ENCODE measurements at regions not wholly inside any gene's neighbourhood (a gene's known extent, or its start where the extent isn't known, plus 50 kb on each side); places are given as distances from the start of the nearest gene placed in this dataset.
"Not testable (repeated sequence)": the region's sequence is repeated elsewhere in the genome, so short reads cannot be mapped to it uniquely, and the experiment has no call there.

- no peak for DNase-seq
Observed at GRCh38 chr9:81814794-81815464, 113.3 kb upstream of the SPATA31D4 start.

DNA sequence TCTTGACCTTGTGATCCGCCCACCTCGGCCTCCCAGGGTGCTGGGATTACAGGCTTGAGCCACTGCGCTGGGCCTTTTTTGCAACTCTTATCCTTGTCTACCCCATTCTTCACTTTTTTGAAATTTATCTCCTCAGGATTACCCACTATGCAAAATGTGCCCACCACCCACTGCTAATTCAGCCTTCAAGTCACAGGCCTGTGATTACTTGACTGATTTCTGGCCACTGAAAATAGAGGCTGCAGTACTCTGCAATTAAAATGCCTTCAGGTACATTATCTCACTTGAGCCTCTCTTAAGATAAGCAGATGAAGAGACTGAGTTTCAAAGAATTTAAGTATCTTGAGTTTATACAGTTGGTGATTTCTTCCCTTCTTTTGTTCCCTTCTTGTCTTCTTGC is 112.4 kb upstream of the SPATA31D4 start:
- DNase-seq, result no peak

DNA sequence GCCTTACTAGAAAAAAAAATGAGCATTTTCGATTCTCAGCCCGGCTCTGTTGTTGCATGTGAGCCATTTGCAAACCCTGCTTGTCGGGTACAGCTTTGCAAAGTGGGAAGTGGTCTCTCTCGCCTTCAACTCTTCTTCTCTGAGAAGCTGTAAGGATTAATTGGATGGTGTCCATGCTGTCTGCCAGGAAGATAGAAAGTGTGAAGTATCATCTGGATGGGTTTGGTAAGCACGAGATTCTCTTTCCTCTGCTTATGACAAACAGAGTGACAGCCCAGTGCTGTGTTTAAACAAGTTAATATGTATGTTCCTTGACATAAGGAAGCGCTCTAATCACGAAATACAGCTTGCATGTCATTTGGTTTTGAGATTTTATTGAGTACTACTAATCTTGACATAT is 109.1 kb upstream of the SPATA31D4 start:
- no peak for DNase-seq

- DNase-seq, result no peak
Observed at GRCh38 chr9:81819859-81820546, 108.2 kb upstream of the SPATA31D4 start.

GRCh38 chr9:81822301-81822865 is 105.8 kb upstream of the SPATA31D4 start:
- no peak for DNase-seq

GRCh38 chr9:81822967-81823366 is 105.3 kb upstream of the SPATA31D4 start:
- no peak for DNase-seq

- peak; percentile 6 for DNase-seq
Observed at GRCh38 chr9:81823672-81824554, 104.3 kb upstream of the SPATA31D4 start.

- DNase-seq, result no peak
Observed at GRCh38 chr9:81824802-81825730, 103.2 kb upstream of the SPATA31D4 start.

GRCh38 chr9:81825846-81826516 is 102.2 kb upstream of the SPATA31D4 start:
- no peak for DNase-seq

DNA sequence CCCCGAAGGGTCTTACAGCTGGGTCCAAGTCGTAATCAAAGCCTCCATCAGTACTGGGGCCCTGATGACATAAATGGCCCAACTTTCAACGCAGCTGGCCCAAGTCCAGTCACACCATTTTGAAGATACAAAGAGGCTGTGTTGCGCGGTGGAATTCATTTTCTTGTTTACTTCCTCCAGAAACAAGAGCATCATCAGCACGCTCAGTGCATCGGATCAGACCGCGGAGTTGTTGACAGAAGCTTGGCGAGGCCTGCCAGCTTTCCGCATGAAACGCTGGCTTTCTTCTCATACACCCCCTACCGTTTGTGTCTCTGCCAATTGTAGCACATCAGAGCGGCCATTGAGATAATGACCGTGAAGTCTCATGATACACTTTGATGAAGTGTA is 101.7 kb upstream of the SPATA31D4 start:
- no peak for DNase-seq

- no peak for DNase-seq
Observed at GRCh38 chr9:81827616-81828296, 100.5 kb upstream of the SPATA31D4 start.

DNA sequence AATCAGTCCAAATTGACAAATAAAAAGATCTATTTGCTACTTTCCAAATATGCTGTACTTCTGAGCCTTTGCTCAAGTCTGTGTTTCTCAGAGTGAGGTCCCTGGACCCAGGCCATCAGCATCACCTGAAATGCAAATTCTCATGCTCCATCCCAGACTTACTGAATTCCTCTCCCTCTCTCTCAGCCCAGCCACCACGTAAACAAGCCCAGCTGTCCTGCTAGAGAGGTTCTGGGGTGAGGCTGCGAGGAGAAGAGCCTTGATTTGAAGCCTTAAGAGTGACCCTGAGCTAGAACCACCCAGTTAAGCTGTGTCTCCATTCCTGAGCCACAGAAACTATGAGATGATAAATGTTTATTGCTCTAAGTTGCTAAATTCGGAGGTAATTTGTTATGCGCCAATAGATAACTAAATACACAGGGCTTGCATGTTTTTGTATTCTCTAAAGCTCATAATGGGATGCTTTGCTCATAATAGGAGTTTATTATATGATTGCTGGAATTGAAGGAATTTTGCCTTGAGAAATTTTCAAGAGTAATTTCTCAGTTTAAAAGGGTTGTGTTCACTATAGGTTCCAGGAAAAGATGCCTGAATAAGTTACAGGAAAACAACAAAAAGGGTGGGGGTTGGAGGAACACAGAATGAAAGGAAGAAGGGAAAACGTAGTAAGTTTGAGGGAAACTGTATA is 98.9 kb upstream of the SPATA31D4 start:
- DNase-seq, result no peak

- DNase-seq, result not testable (repeated sequence)
Observed at GRCh38 chr9:81830431-81830830, 97.8 kb upstream of the SPATA31D4 start.

DNA sequence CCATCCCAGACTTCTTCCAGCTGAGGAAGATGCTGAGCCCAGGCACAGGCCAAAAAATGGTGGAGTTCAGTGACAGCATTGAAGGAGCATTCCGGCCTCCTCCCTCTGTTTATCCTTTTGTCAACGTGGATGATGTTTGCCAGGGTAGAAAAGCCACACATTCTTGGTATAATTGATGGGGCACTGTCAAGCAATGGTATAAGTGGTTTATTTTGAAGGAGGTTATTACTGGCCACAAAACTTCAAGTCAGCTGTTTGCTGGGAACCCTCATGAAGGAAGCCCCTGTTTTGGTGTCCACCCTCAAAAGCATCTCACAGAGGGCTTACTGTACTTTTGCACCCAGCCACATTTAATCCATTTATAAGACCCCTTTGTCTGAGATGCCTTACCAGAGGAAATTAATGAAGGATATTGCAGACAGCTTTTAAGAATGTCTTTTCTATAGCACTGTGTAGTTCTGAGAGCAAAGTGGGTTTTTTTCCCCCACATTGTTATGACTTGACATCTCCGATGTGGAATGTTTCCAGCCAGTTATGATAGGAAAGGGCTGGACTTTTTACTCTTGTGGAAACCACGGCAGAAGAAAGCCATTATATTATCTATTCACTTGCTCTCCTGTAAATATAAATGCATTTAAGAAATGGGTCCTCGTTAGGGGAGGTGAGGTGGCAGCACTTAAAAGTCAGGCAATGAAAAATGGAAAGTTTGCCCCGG is 95.5 kb upstream of the SPATA31D4 start:
- no peak for DNase-seq

DNA sequence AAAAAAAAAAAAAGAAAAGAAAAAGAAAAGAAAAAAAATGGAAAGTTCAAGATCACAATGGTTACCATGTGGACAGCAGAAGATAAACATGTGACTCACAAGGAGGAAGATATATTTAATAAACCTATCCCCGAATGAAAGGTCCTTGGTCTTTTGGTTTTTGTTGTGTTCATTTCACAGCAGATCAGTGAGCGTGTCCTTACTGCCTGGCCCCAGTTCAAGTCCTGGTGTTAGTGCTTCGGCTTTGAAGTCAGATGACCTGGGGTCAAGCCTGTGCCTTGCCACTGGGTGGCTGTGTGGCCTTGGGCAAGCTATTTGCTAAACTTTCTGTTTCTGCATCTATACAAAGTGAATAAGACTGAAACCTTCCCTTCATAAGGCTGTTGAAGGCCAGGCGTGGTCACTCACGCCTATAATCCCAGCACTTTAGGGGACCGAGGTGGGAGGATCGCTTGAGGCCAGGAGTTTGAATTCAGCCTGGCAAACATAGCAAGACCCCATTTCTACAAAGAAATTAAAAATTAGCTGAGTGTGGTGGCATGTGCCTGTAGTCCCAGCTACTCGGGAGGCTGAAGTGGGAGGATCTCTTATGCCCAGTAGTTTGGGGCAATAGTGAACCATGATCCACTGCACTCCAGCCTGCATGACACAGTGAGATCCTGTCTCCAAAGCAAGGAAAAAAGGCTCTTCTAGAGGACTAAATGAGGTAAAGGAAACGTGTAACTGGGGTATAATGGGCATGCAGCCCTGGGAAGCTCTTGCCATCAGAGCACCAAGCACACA is 94.5 kb upstream of the SPATA31D4 start:
- no peak for DNase-seq

DNA sequence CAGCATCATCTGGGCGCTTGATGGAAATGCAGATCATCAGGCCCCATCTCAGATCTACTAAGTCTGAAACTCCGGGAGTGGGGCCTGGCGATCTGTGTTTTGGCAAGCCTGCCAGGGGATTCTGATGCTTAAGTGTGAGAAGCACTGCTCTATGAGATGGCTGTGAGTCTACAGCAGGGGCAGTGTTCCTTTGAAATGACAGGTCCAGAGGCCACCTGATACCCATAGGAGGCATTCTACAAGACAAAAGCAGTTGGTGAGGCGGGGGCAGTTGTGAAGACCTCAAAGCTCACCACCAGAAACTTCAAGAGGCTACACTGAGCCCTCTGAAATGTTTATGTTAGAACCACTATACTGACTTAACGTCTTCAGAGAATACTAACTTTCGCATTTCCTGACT is 86.9 kb upstream of the SPATA31D4 start:
- no peak for DNase-seq

DNA sequence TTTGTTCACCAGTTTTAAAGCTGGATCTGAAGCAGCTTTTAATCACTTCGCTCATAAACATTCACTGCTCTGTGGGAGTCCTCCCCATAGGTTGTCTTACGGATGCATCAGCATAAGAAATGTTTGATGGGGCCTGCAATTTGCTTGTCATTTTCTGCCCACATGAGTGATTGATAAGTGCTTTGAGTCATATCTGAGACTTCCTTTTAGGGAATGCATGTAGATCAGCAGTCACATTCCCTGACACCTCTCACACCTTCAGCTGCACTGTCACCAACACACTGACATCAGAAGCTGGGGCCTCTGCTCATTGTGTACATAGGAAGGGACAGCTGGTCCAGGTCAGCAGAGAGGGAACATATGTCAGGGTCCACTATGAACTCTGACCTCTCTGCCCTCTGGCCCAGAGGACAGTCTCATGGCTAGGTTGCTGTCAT is 84.1 kb upstream of the SPATA31D4 start:
- DNase-seq, result no peak

DNA sequence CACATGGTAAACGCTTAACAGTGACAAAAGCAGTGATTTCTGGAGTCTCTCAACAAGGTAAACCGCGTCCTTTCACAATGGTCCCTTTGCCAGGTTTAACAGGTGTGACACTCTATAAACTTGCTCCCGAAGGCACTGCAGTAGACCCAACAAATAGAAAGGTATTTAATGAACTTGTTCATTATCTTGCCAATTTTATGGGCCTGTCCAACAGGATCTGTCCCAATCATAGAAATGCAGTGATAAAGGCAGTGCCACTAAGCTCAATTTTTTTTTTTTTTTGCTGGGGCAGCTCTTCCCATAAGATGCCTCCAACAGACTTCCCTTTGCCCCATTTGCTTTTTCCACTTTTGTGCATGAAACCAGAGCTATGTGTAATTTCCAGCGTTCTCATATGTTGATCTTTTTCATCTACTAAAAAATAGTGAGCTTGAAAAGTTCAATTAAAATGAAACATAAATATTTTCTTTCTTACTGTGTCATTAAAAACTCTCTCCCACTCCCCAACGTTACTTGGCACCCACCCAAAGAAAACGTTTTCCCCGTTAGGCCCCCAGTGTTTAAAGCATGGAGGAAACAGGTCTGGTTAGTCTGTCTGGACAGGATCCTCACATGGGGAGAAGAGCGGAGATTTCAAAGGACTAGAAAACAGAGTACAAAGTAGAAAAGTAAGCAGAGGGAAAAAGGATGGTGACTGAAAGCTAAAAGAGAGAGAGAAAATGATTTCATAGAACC is 80.9 kb upstream of the SPATA31D4 start:
- DNase-seq, result no peak
